ENCODE measurements at regions not wholly inside any gene's neighbourhood (a gene's known extent, or its start where the extent isn't known, plus 50 kb on each side); places are given as distances from the start of the nearest gene placed in this dataset.

DNA sequence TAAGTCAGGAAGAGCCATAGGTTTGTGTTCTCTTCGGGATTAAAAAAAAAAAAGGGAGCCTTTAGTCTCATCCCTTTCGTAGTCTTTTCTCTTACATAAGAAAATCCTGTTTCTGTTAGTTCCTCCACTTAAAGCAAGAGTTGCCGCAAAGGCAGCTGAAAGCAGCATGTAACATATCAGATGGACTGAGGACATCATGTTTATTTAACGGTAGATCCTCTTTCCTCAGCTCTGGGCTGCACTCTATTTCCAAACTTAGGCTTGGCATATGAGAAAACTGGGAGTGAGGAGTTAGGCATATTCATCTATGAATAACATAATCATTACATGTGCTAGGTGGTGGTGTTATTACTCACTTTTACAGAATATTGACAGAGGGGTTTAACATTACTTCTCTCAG, 391.2 kb downstream of the KLF12 start:
- Histone ChIP-seq H3K9me3 (replicated peaks; ENCODE audit: control insufficient read depth, low read depth, low read length) (no peaks in the 10 kb centered on the region), H3K27ac (ENCODE audit: low read length) (no peak overlapping the region), H3K4me3 (ENCODE audit: low read length) (no peak overlapping the region), H3K27me3 (ENCODE audit: control insufficient read depth, insufficient read depth, low read length) (no peaks in the 10 kb centered on the region), H3K36me3 (ENCODE audit: control insufficient read depth, insufficient read depth, low read length) (peaks cover 3% of the 10 kb centered on the region), H3K4me1 (ENCODE audit: control insufficient read depth, insufficient read depth, low read length) (peaks cover 6% of the 10 kb centered on the region)
- DNase-seq: no peak
- WGBS (ENCODE audit: insufficient coverage): no CpG with 5 or more reads among the region's 4 CpGs

DNA sequence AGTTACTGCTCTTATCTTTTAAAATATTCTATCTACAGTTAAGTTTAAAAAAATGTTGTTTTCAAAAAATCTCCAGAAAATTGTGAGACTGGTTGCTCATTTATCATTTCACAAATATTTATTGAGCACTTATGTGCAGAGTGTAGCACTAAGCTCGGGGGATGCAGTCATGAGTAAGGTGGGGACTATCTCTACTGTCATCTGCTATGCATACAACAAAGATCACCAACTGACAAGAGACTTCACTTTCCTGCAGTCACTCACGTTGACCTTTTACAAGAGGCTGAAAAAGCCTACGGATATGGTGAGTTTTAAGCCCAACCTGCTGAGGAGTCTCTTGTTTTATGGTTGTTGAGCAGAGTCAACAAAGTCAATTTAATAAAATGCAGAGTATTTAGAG, 392.5 kb downstream of the KLF12 start:
- Histone ChIP-seq H3K36me3 (ENCODE audit: control insufficient read depth, insufficient read depth, low read length) (peaks cover 3% of the 10 kb centered on the region), H3K9me3 (replicated peaks; ENCODE audit: control insufficient read depth, low read depth, low read length) (no peaks in the 10 kb centered on the region), H3K4me1 (ENCODE audit: control insufficient read depth, insufficient read depth, low read length) (peaks cover 6% of the 10 kb centered on the region), H3K4me3 (ENCODE audit: low read length) (no peak overlapping the region), H3K27me3 (ENCODE audit: control insufficient read depth, insufficient read depth, low read length) (no peaks in the 10 kb centered on the region), H3K27ac (ENCODE audit: low read length) (no peak overlapping the region)
- DNase-seq: no peak
- 82% methylated on average over 2 of the region's 3 CpGs for WGBS (ENCODE audit: insufficient coverage)

DNA sequence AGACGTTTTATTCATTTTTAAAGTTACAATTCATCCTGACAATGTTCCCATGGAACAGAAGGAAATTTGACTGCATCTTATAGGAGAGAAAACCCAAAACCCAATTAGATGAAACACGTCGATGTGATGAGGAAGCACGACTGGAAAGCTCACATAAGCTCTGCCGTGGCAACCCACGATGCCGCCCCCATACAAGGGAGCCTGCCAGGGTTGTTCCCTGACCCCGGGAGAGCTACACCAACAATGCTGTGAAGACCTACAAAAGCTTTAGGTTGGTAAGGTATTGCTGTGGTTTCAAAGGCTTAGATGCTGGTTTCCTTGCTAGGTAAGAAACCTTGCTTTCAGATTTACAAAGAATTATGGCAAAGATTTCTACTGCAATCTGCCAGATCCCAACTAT, 393.1 kb downstream of the KLF12 start:
- Histone ChIP-seq H3K4me1 (ENCODE audit: control insufficient read depth, insufficient read depth, low read length) (peaks cover 6% of the 10 kb centered on the region), H3K4me3 (ENCODE audit: low read length) (no peak overlapping the region), H3K36me3 (ENCODE audit: control insufficient read depth, insufficient read depth, low read length) (peaks cover 3% of the 10 kb centered on the region), H3K27ac (ENCODE audit: low read length) (peak overlapping the region; percentile 72), H3K27me3 (ENCODE audit: control insufficient read depth, insufficient read depth, low read length) (no peaks in the 10 kb centered on the region), H3K9me3 (replicated peaks; ENCODE audit: control insufficient read depth, low read depth, low read length) (no peaks in the 10 kb centered on the region)
- peak; percentile 31 for DNase-seq
- 44% methylated on average over 3 of the region's 8 CpGs for WGBS (ENCODE audit: insufficient coverage)

DNA sequence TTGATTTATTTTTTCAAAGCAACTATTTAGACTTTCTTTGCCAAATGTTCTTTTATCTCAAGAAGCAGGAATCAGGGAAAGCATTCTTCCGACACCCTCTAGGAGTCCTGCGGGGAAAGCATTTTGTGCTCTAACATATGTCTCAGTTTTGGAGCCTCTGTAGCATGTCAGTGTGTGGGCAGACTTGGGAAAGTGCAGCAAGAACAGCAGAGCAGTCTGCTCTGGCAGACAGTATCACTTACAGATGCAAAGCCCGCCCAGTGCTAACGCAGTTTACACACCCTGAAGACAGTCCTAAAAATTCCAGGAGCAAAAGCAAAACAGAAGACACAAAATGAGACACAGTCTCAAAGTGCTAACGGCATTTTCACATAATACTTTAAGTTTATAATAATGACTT, 393.5 kb downstream of the KLF12 start:
- Histone ChIP-seq H3K27ac (ENCODE audit: low read length) (peak overlapping the region; percentile 18), H3K4me1 (ENCODE audit: control insufficient read depth, insufficient read depth, low read length) (peaks cover 6% of the 10 kb centered on the region), H3K36me3 (ENCODE audit: control insufficient read depth, insufficient read depth, low read length) (peaks cover 3% of the 10 kb centered on the region), H3K27me3 (ENCODE audit: control insufficient read depth, insufficient read depth, low read length) (no peaks in the 10 kb centered on the region), H3K4me3 (ENCODE audit: low read length) (no peak overlapping the region), H3K9me3 (replicated peaks; ENCODE audit: control insufficient read depth, low read depth, low read length) (no peaks in the 10 kb centered on the region)
- DNase-seq: peak; percentile 81
- no CpG with 5 or more reads among the region's 5 CpGs for WGBS (ENCODE audit: insufficient coverage)

DNA sequence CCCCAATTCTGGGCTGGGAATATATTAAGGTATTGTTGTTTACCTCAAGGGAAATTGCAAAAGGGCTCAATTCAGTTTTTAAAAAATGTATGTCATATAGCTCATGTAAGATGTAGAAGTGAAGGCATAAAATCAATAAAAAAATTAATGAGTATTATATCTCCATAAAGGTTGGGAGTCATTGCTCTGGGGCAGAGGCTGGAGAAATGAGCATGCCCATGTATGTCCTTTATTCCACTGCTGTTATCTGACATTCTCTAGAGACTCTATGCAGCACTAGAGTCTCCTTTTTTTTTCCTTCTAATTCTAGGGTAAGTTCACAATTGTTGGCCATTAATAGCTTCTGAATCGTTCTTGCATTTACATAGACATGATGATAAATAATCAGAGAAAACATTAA, 394.8 kb downstream of the KLF12 start:
- DNase-seq: no peak
- no CpG with 5 or more reads among the region's 1 CpG for WGBS (ENCODE audit: insufficient coverage)
- peaks cover 2% of the 10 kb centered on the region for H3K36me3 ChIP-seq (ENCODE audit: control insufficient read depth, insufficient read depth, low read length)
- H3K4me3 ChIP-seq (ENCODE audit: low read length): no peak overlapping the region
- peaks cover 6% of the 10 kb centered on the region for H3K4me1 ChIP-seq (ENCODE audit: control insufficient read depth, insufficient read depth, low read length)
- no peak overlapping the region for H3K27ac ChIP-seq (ENCODE audit: low read length)
- H3K27me3 ChIP-seq (ENCODE audit: control insufficient read depth, insufficient read depth, low read length): no peaks in the 10 kb centered on the region
- H3K9me3 ChIP-seq (replicated peaks; ENCODE audit: control insufficient read depth, low read depth, low read length): no peaks in the 10 kb centered on the region

DNA sequence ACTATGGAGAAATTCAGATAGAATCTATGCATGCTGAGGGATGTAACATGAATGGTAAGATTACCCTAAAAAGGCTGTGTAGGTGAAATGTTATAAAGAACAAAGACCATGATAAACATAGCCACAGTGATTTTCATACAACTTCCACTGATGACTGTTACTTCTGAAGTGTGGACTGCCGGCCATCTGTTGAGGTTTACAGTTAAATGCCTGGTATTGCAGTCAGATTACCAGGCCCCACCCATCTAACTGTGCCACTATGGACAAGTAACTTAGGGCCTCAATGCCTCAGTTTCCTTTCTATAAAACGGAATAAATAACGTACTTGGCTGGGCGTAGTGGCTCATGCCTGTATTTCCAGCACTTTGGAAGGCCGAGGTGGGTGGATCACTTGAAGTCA, 395.6 kb downstream of the KLF12 start:
- Histone ChIP-seq H3K4me3 (ENCODE audit: low read length) (no peak overlapping the region), H3K36me3 (ENCODE audit: control insufficient read depth, insufficient read depth, low read length) (no peaks in the 10 kb centered on the region), H3K4me1 (ENCODE audit: control insufficient read depth, insufficient read depth, low read length) (peaks cover 6% of the 10 kb centered on the region), H3K9me3 (replicated peaks; ENCODE audit: control insufficient read depth, low read depth, low read length) (no peaks in the 10 kb centered on the region), H3K27ac (ENCODE audit: low read length) (no peak overlapping the region), H3K27me3 (ENCODE audit: control insufficient read depth, insufficient read depth, low read length) (no peaks in the 10 kb centered on the region)
- whole genome bisulfite sequencing (ENCODE audit: insufficient coverage): 100% methylated on average over 1 of the region's 5 CpGs
- no peak for DNase-seq

DNA sequence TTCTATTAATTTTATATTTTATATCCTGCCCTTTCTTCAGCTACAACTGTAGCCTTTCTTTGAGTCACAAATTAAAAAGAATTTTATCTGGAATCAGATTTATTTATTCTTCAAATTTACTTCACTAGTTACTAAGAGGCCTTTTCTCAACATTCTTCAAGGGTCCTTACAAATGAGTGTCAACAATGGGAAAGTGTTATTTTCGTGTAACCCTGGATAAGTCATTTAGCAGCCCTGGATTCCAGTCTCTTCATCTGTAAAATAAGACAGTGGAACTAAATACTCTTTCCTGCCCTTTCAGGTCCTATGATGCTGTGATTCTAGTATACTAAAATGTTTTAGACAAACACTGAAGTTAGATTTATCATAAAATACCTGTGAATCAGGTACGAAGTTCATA, 397.0 kb downstream of the KLF12 start:
- H3K9me3 ChIP-seq (replicated peaks; ENCODE audit: control insufficient read depth, low read depth, low read length): no peaks in the 10 kb centered on the region
- no peak overlapping the region for H3K27ac ChIP-seq (ENCODE audit: low read length)
- no peak overlapping the region for H3K4me3 ChIP-seq (ENCODE audit: low read length)
- WGBS (ENCODE audit: insufficient coverage): no CpG with 5 or more reads among the region's 2 CpGs
- no peaks in the 10 kb centered on the region for H3K36me3 ChIP-seq (ENCODE audit: control insufficient read depth, insufficient read depth, low read length)
- H3K27me3 ChIP-seq (ENCODE audit: control insufficient read depth, insufficient read depth, low read length): no peaks in the 10 kb centered on the region
- DNase-seq: no peak
- H3K4me1 ChIP-seq (ENCODE audit: control insufficient read depth, insufficient read depth, low read length): peaks cover 6% of the 10 kb centered on the region

DNA sequence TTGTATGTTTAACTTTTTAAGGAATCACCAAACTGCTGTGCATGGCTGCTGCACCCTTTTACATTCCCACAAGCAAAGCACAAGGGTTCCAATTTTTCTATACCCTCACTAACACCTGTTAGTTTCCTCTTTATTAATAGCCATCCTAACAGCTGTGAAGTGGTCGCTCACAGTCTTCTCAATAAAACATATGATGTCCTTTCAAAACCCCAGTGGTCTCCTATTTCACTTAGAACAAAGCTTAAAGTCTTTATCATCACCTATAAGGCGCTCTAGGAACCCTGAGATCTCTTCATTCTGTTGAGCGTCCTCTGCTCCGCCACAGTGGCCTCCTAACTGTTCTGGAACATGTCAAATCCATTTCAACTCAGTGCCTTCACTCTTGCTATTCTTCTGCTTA, 400.5 kb downstream of the KLF12 start:
- H3K36me3 ChIP-seq (ENCODE audit: control insufficient read depth, insufficient read depth, low read length): no peaks in the 10 kb centered on the region
- peak overlapping the region; percentile 67 for H3K27ac ChIP-seq (ENCODE audit: low read length)
- DNase-seq: peak; percentile 23
- H3K27me3 ChIP-seq (ENCODE audit: control insufficient read depth, insufficient read depth, low read length): no peaks in the 10 kb centered on the region
- 79% methylated on average over 4 of the region's 4 CpGs for WGBS (ENCODE audit: insufficient coverage)
- H3K4me1 ChIP-seq (ENCODE audit: control insufficient read depth, insufficient read depth, low read length): no peaks in the 10 kb centered on the region
- H3K9me3 ChIP-seq (replicated peaks; ENCODE audit: control insufficient read depth, low read depth, low read length): no peaks in the 10 kb centered on the region
- no peak overlapping the region for H3K4me3 ChIP-seq (ENCODE audit: low read length)

DNA sequence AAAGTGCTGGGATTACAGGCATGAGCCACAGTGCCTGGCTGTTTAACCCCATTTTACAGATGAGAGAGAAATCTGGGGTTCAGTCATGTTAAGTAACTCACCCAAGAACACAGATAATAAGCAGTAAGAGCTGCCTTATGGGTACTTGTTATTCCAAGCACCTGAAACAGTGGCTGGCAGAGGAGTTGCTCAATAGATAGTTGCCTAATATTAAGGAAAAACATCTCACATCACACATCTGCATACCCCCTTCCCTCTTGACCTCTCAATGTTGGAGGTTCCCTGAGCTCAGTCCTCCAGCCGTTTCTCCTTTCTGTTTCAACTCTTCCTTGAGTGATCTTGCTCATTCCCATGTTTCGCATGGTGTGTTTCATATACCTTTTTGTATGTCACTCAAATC, 401.9 kb downstream of the KLF12 start:
- no peaks in the 10 kb centered on the region for H3K4me1 ChIP-seq (ENCODE audit: control insufficient read depth, insufficient read depth, low read length)
- H3K9me3 ChIP-seq (replicated peaks; ENCODE audit: control insufficient read depth, low read depth, low read length): no peaks in the 10 kb centered on the region
- no peaks in the 10 kb centered on the region for H3K27me3 ChIP-seq (ENCODE audit: control insufficient read depth, insufficient read depth, low read length)
- 100% methylated on average over 1 of the region's 2 CpGs for WGBS (ENCODE audit: insufficient coverage)
- no peaks in the 10 kb centered on the region for H3K36me3 ChIP-seq (ENCODE audit: control insufficient read depth, insufficient read depth, low read length)
- no peak overlapping the region for H3K27ac ChIP-seq (ENCODE audit: low read length)
- H3K4me3 ChIP-seq (ENCODE audit: low read length): no peak overlapping the region
- no peak for DNase-seq

DNA sequence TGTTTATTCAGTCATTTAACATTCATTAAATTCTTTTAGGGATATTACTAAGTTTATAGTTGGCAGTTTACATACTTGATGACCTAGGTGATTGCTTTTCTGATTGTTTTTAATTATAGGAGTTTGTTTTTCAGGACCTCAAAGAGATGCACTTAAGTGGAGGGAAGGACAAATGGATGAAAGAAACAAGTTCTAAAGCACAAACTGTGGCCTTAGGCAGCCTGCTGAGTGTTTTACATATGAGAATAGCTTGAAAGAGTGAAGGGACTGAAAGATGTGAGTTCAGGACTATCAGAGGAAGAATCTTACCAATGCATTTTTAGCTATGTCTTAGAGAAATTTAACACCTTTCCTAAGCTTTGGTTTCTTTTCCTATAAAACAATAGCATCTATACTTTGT, 402.6 kb downstream of the KLF12 start:
- DNase-seq: no peak
- Histone ChIP-seq H3K27ac (ENCODE audit: low read length) (no peak overlapping the region), H3K27me3 (ENCODE audit: control insufficient read depth, insufficient read depth, low read length) (no peaks in the 10 kb centered on the region), H3K4me1 (ENCODE audit: control insufficient read depth, insufficient read depth, low read length) (no peaks in the 10 kb centered on the region), H3K36me3 (ENCODE audit: control insufficient read depth, insufficient read depth, low read length) (no peaks in the 10 kb centered on the region), H3K4me3 (ENCODE audit: low read length) (no peak overlapping the region), H3K9me3 (replicated peaks; ENCODE audit: control insufficient read depth, low read depth, low read length) (no peaks in the 10 kb centered on the region)

DNA sequence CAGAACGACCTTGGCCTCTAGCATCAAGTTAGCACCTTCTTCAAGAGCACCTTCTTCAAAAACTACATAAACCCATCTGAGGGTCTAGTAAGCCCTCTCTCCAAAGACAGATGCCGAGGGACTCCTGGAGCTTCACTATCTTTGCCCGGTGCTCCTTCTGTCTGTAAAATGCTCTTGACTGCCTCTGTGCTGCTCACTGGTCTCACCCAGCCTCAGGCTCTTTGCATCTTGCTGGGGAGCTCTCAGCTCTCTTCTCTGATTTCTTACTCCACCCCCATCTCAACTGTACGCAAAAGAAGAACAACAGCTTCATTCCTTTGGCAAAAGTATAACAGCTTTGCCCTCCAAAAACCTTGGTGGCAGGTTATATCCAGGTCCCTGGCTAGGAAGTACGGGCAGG, 404.2 kb downstream of the KLF12 start:
- Histone ChIP-seq H3K27me3 (ENCODE audit: control insufficient read depth, insufficient read depth, low read length) (no peaks in the 10 kb centered on the region), H3K9me3 (replicated peaks; ENCODE audit: control insufficient read depth, low read depth, low read length) (no peaks in the 10 kb centered on the region), H3K4me3 (ENCODE audit: low read length) (no peak overlapping the region), H3K36me3 (ENCODE audit: control insufficient read depth, insufficient read depth, low read length) (no peaks in the 10 kb centered on the region), H3K4me1 (ENCODE audit: control insufficient read depth, insufficient read depth, low read length) (no peaks in the 10 kb centered on the region), H3K27ac (ENCODE audit: low read length) (no peak overlapping the region)
- no peak for DNase-seq
- WGBS (ENCODE audit: insufficient coverage): 73% methylated on average over 4 of the region's 5 CpGs

Data from muscle of leg (tissue), 3 donors.